H1 (cell line): ENCODE measurements at regions not wholly inside any gene's neighbourhood (a gene's known extent, or its start where the extent isn't known, plus 50 kb on each side); places are given as distances from the start of the nearest gene placed in this dataset.

Experiments used
- EGR1 ChIP-seq: IDR thresholded peaks from 2 replicates; pipeline ENCODE4 v1.6.1; 2011; ENCODE audit warnings: low read depth, low read length, borderline replicate concordance
- MAFK ChIP-seq: IDR thresholded peaks from 2 replicates; pipeline ENCODE4 v1.6.1; 2012; ENCODE audit warnings: low read depth, mild to moderate bottlenecking, improper control_type of control experiment, low read length
- NRF1 ChIP-seq: IDR thresholded peaks from 2 replicates; pipeline ENCODE4 v1.6.1; 2011; ENCODE audit warnings: mild to moderate bottlenecking, low read depth, low read length, improper control_type of control experiment
- POLR2AphosphoS5 ChIP-seq: IDR thresholded peaks from 2 replicates; pipeline ENCODE4 v1.6.1; 2011; ENCODE audit warnings: low read depth, low read length
- RFX5 ChIP-seq: IDR thresholded peaks from 2 replicates; pipeline ENCODE4 v1.6.1; 2011; ENCODE audit warnings: low read depth, low read length, improper control_type of control experiment, borderline replicate concordance
- SRF ChIP-seq: IDR thresholded peaks from 2 replicates; pipeline ENCODE4 v1.6.1; 2011; ENCODE audit warnings: mild to moderate bottlenecking, low read depth, low read length, moderate library complexity
- TEAD4 ChIP-seq: IDR thresholded peaks from 2 replicates; pipeline ENCODE4 v1.6.1; 2012; ENCODE audit warnings: low read depth, low read length, inconsistent platforms, mixed read lengths
- YY1 ChIP-seq: IDR thresholded peaks from 2 replicates; pipeline ENCODE4 v1.6.1; 2011; ENCODE audit warnings: low read depth, mild to moderate bottlenecking, low read length
- TF ChIP-seq, protein P1 (sequence below): IDR thresholded peaks from 2 replicates; pipeline ENCODE4 v1.6.1; 2012; ENCODE audit warnings: inconsistent platforms
- TF ChIP-seq, protein P2 (sequence below): IDR thresholded peaks from 2 replicates; pipeline ENCODE4 v1.6.1; 2011; ENCODE audit warnings: low read depth, mild to moderate bottlenecking, low read length; ENCODE audit not compliant: insufficient read depth

DNA sequence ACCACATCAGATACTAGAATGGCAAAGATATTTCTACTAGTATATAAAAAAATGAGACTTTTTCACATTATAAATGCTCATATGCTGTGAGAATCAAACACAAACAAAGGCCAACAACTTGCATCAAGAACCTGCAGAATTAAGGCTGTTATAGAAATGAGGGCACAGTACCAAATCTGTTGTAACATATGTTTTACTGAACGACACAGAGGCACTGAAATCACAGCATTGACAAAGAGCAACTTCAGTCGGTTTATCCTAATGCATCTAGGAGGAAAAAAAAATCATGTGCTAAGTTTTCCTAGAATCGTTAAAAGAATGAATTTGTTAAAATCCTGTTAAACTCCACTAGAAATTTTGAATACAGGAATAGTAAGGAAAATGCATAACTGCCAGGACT, 617.4 kb upstream of the NETO1 start:
- TF ChIP-seq MAFK, result no peak
- TF ChIP-seq, protein P1, sequence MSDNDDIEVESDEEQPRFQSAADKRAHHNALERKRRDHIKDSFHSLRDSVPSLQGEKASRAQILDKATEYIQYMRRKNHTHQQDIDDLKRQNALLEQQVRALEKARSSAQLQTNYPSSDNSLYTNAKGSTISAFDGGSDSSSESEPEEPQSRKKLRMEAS, result no peak
- TF ChIP-seq EGR1, result no peak
- TF ChIP-seq, protein P2, sequence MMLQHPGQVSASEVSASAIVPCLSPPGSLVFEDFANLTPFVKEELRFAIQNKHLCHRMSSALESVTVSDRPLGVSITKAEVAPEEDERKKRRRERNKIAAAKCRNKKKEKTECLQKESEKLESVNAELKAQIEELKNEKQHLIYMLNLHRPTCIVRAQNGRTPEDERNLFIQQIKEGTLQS, result no peak
- no peak for TF ChIP-seq YY1
- no peak for TF ChIP-seq TEAD4
- TF ChIP-seq SRF, result no peak
- no peak for TF ChIP-seq NRF1
- TF ChIP-seq RFX5, result no peak
- TF ChIP-seq POLR2AphosphoS5, result no peak
